HEK293 (cell line): ENCODE measurements at regions not wholly inside any gene's neighbourhood (a gene's known extent, or its start where the extent isn't known, plus 50 kb on each side); places are given as distances from the start of the nearest gene placed in this dataset.
A peak's percentile ranks its signal among the peaks of the same experiment; 100 is the strongest.

ENCODE experiments used
- CTCF ChIA-PET: fragments of 350-600 bp; formaldehyde crosslinking; extraction: SDS; loops from one replicate; lab custom pipeline; 2021; ENCODE audit warnings: antibody characterized with exemption; lab: Yijun Ruan, JAX
- POLR2A ChIA-PET: fragments of 300-600 bp; formaldehyde crosslinking; extraction: SDS; loops from one replicate; lab custom pipeline; 2020; ENCODE audit warnings: antibody characterized with exemption, inconsistent platforms; lab: Yijun Ruan, JAX
- H3K27ac ChIP-seq: fragments of 200-500 bp; sonication (Bioruptor generic); 2 replicates; pipeline ENCODE4 v1.5.1; 2014; ENCODE audit warnings: low read depth, low read length, control low read depth, inconsistent platforms; ENCODE audit errors: extremely low read depth
- H3K36me3 ChIP-seq, 2 experiments: fragments of 200-500 bp in 1 of 2; sonication (Bioruptor generic) in 1 of 2; 1 replicate in 1 of 2; 2 replicates in 1 of 2; pipeline ENCODE4 v1.5.1; 2014 to 2017; ENCODE audit warnings: inconsistent platforms in 2 of 2, low read length in 2 of 2; ENCODE audit not compliant: control insufficient read depth in 2 of 2, insufficient read depth in 1 of 2
- H3K4me1 ChIP-seq: fragments of 200-500 bp; sonication (Bioruptor generic); 2 replicates; pipeline ENCODE4 v1.5.1; 2014; ENCODE audit warnings: mild to moderate bottlenecking, low read length, inconsistent platforms; ENCODE audit not compliant: control insufficient read depth, insufficient read depth
- H3K4me3 ChIP-seq: 2 replicates; pipeline ENCODE4 v1.5.1; 2011; ENCODE audit warnings: low read depth, mild to moderate bottlenecking, control low read depth, low read length, moderate library complexity
- H3K9me3 ChIP-seq: fragments of 200-500 bp; sonication (Bioruptor generic); 2 replicates; pipeline ENCODE4 v1.5.1; 2014; ENCODE audit warnings: low read depth, low read length, inconsistent platforms; ENCODE audit not compliant: control insufficient read depth, insufficient read depth
- HIC1 ChIP-seq: fragments of 450-650 bp; formaldehyde crosslinking; IDR thresholded peaks from 2 replicates; pipeline ENCODE4 v1.5.1; 2016; ENCODE audit warnings: missing biosample characterization, missing genetic modification characterization
- INSM2 ChIP-seq: fragments of 450-650 bp; formaldehyde crosslinking; IDR thresholded peaks from 2 replicates; pipeline ENCODE4 v1.5.1; 2016; ENCODE audit warnings: missing biosample characterization, missing genetic modification characterization
- SCRT1 ChIP-seq: fragments of 450-650 bp; formaldehyde crosslinking; IDR thresholded peaks from 2 replicates; pipeline ENCODE4 v1.5.1; 2016; ENCODE audit warnings: missing biosample characterization, missing genetic modification characterization, borderline replicate concordance
- ZBTB17 ChIP-seq: fragments of 450-650 bp; formaldehyde crosslinking; IDR thresholded peaks from 2 replicates; pipeline ENCODE4 v1.5.1; 2016; ENCODE audit warnings: missing biosample characterization, missing genetic modification characterization
- ZFP3 ChIP-seq: fragments of 450-650 bp; formaldehyde crosslinking; IDR thresholded peaks from 2 replicates; pipeline ENCODE4 v1.5.1; 2016; ENCODE audit warnings: low read depth, missing biosample characterization, missing genetic modification characterization
- ZNF132 ChIP-seq: fragments of 450-650 bp; formaldehyde crosslinking; IDR thresholded peaks from 2 replicates; pipeline ENCODE4 v1.5.1; 2017; ENCODE audit warnings: missing biosample characterization, missing genetic modification characterization, borderline replicate concordance
- ZNF133 ChIP-seq: fragments of 450-650 bp; formaldehyde crosslinking; IDR thresholded peaks from 2 replicates; pipeline ENCODE4 v1.5.1; 2016; ENCODE audit warnings: missing biosample characterization, missing genetic modification characterization
- ZNF175 ChIP-seq: fragments of 450-650 bp; formaldehyde crosslinking; IDR thresholded peaks from 2 replicates; pipeline ENCODE4 v1.5.1; 2016; ENCODE audit warnings: missing biosample characterization, missing genetic modification characterization
- ZNF211 ChIP-seq: fragments of 450-650 bp; formaldehyde crosslinking; IDR thresholded peaks from 2 replicates; pipeline ENCODE4 v1.5.1; 2016; ENCODE audit warnings: low read depth, missing biosample characterization, missing genetic modification characterization
- ZNF274 ChIP-seq, 2 experiments: fragments of 200-500 bp in 1 of 2; fragments of 450-650 bp in 1 of 2; sonication (Bioruptor generic) in 1 of 2; formaldehyde crosslinking in 1 of 2; IDR thresholded peaks; 2 replicates each; pipeline versions ENCODE4 v1.5.1 to v1.6.1; 2014 to 2016; ENCODE audit warnings: borderline replicate concordance in 1 of 2, inconsistent platforms in 1 of 2, low read length in 1 of 2, missing biosample characterization in 1 of 2, missing genetic modification characterization in 1 of 2
- ZNF366 ChIP-seq: fragments of 450-650 bp; formaldehyde crosslinking; conservative IDR thresholded peaks from 2 replicates; pipeline ENCODE4 v1.5.1; 2016; ENCODE audit warnings: missing biosample characterization, missing genetic modification characterization
- ZNF449 ChIP-seq: fragments of 450-650 bp; formaldehyde crosslinking; IDR thresholded peaks from 2 replicates; pipeline ENCODE4 v1.5.1; 2017; ENCODE audit warnings: missing biosample characterization, mild to moderate bottlenecking, missing genetic modification characterization, moderate library complexity
- ZNF654 ChIP-seq: fragments of 450-650 bp; formaldehyde crosslinking; IDR thresholded peaks from 2 replicates; pipeline ENCODE4 v1.5.1; 2016; ENCODE audit warnings: low read depth, missing biosample characterization, missing genetic modification characterization
- ZSCAN30 ChIP-seq: fragments of 450-650 bp; IDR thresholded peaks from 2 replicates; pipeline ENCODE4 v1.5.1; 2018; ENCODE audit warnings: missing biosample characterization, mild to moderate bottlenecking, missing genetic modification characterization, moderate library complexity
- ZXDB ChIP-seq: fragments of 450-650 bp; formaldehyde crosslinking; IDR thresholded peaks from 2 replicates; pipeline ENCODE4 v1.5.1; 2016; ENCODE audit warnings: missing biosample characterization, missing genetic modification characterization

- TF ChIP-seq ZBTB17 (peak; percentile 99), ZSCAN30 (tag by site-specific recombination) (no peak), HIC1 (tag by site-specific recombination) (no peak), ZNF175 (tag by site-specific recombination) (no peak), ZFP3 (tag by site-specific recombination) (no peak), ZNF133 (tag by site-specific recombination) (no peak), INSM2 (no peak), ZNF449 (tag by site-specific recombination) (no peak), ZNF654 (tag by site-specific recombination) (no peak), ZNF366 (peak; percentile 93)
- TF ChIP-seq, all 188 proteins: peak for 2
These were observed 413.2 kb downstream of the CTTN start for GRCh38 chr11:70811483-70811882.

GRCh38 chr11:70811915-70812314 is 413.6 kb downstream of the CTTN start:
- H3K27ac ChIP-seq = no peak overlapping the region
- no peaks in the 10 kb centered on the region for H3K9me3 ChIP-seq
- no peak for TF ChIP-seq ZNF132
- no peak for TF ChIP-seq ZNF211 (tag by site-specific recombination)
- TF ChIP-seq SCRT1 (tag by site-specific recombination) = no peak
- no peaks in the 10 kb centered on the region for H3K36me3 ChIP-seq
- H3K4me3 ChIP-seq = no peak overlapping the region
- CTCF ChIA-PET = no interaction called here
- no peaks in the 10 kb centered on the region for H3K4me1 ChIP-seq
- POLR2A ChIA-PET = no interaction called here

More at GRCh38 chr11:70811483-70811882, 413.2 kb downstream of the CTTN start:
- no peaks in the 10 kb centered on the region for H3K4me1 ChIP-seq
- H3K36me3 ChIP-seq = no peaks in the 10 kb centered on the region
- no peak overlapping the region for H3K4me3 ChIP-seq
- no peak overlapping the region for H3K27ac ChIP-seq
- H3K9me3 ChIP-seq = no peaks in the 10 kb centered on the region
- POLR2A ChIA-PET = no interaction called here
- CTCF ChIA-PET = no interaction called here

GRCh38 chr11:70812472-70812871 is 414.1 kb downstream of the CTTN start:
- Histone ChIP-seq H3K4me3 (no peak overlapping the region), H3K27ac (no peak overlapping the region), H3K36me3 (no peaks in the 10 kb centered on the region), H3K4me1 (no peaks in the 10 kb centered on the region), H3K9me3 (no peaks in the 10 kb centered on the region)
- ChIA-PET POLR2A (no interaction called here), CTCF (interaction anchor here (0.6 kb wide), 1 partner anchor 8 kb away, joined by 3 read pairs; no protein-coding TSS in a partner anchor)
- no peak for TF ChIP-seq ZNF274 (IDR thresholded peaks at IDR 0.05; ENCODE audit: low read length)
- TF ChIP-seq ZNF274 (tag by site-specific recombination; IDR thresholded peaks at IDR 0.05; ENCODE audit: borderline replicate concordance) = no peak
- TF ChIP-seq ZXDB (tag by site-specific recombination) = no peak
